Cardiac muscle cell (in vitro differentiated cells and primary cell): ENCODE measurements at regions not wholly inside any gene's neighbourhood (a gene's known extent, or its start where the extent isn't known, plus 50 kb on each side); places are given as distances from the start of the nearest gene placed in this dataset.

ENCODE experiments used
- DNase-seq, 2 donors: peaks; one replicate each; pipeline versions ENCODE4 v3.0.0 to v3.0.0-alpha.2; 2010 to 2017; ENCODE audit warnings: low read depth in 1 of 2, low spot score in 1 of 2
- H3K27ac ChIP-seq: fragments of 200-600 bp; sonication (generic); 2 replicates; pipeline ENCODE4 v1.5.1; 2016
- H3K27me3 ChIP-seq: fragments of 200-600 bp; sonication (generic); 2 replicates; pipeline ENCODE4 v1.6.0; 2016; ENCODE audit warnings: control low read depth
- H3K36me3 ChIP-seq: fragments of 200-600 bp; sonication (generic); 2 replicates; pipeline ENCODE4 v1.5.1; 2016; ENCODE audit warnings: control low read depth
- H3K4me1 ChIP-seq: fragments of 200-600 bp; sonication (generic); 2 replicates; pipeline ENCODE4 v1.8.1; 2017; ENCODE audit warnings: low read depth, mild to moderate bottlenecking, mixed run types
- H3K4me3 ChIP-seq: fragments of 200-600 bp; sonication (generic); 2 replicates; pipeline ENCODE4 v1.5.1; 2016; ENCODE audit warnings: mild to moderate bottlenecking
- H3K9me3 ChIP-seq: fragments of 200-600 bp; sonication (generic); 2 replicates; pipeline ENCODE4 v1.5.1; 2017; ENCODE audit warnings: low read depth, mild to moderate bottlenecking, control low read depth
- CTCF ChIP-seq: IDR thresholded peaks from 2 replicates; pipeline ENCODE4 v1.5.1; 2012; ENCODE audit warnings: low read depth, mild to moderate bottlenecking, low read length

- Histone ChIP-seq H3K27me3 (no peaks in the 10 kb centered on the region), H3K9me3 (no peaks in the 10 kb centered on the region), H3K4me3 (no peak overlapping the region), H3K36me3 (no peaks in the 10 kb centered on the region), H3K27ac (no peak overlapping the region), H3K4me1 (no peaks in the 10 kb centered on the region)
- no peak for TF ChIP-seq CTCF
- DNase-seq = no peak
Observed at GRCh38 chr3:180267202-180267843, 230.6 kb upstream of the PEX5L start.

GRCh38 chr3:180274536-180274935, 237.8 kb upstream of the PEX5L start:
- no peak for DNase-seq
- H3K27me3 ChIP-seq = no peaks in the 10 kb centered on the region
- H3K4me1 ChIP-seq = no peaks in the 10 kb centered on the region
- H3K27ac ChIP-seq = no peak overlapping the region
- TF ChIP-seq CTCF = no peak
- no peak overlapping the region for H3K4me3 ChIP-seq
- H3K9me3 ChIP-seq = no peaks in the 10 kb centered on the region
- H3K36me3 ChIP-seq = no peaks in the 10 kb centered on the region

GRCh38 chr3:180275176-180275575, 238.4 kb upstream of the PEX5L start:
- no peaks in the 10 kb centered on the region for H3K27me3 ChIP-seq
- no peak overlapping the region for H3K27ac ChIP-seq
- H3K9me3 ChIP-seq = no peaks in the 10 kb centered on the region
- TF ChIP-seq CTCF = no peak
- no peaks in the 10 kb centered on the region for H3K4me1 ChIP-seq
- no peak overlapping the region for H3K4me3 ChIP-seq
- no peak for DNase-seq
- H3K36me3 ChIP-seq = no peaks in the 10 kb centered on the region

- Histone ChIP-seq H3K9me3 (no peaks in the 10 kb centered on the region), H3K4me1 (no peaks in the 10 kb centered on the region), H3K27me3 (no peaks in the 10 kb centered on the region), H3K36me3 (no peaks in the 10 kb centered on the region), H3K27ac (no peak overlapping the region), H3K4me3 (no peak overlapping the region)
- TF ChIP-seq CTCF = no peak
- no peak for DNase-seq
Observed at GRCh38 chr3:180277041-180277440, 240.3 kb upstream of the PEX5L start.

GRCh38 chr3:180278583-180279188, 241.9 kb upstream of the PEX5L start:
- H3K36me3 ChIP-seq = no peaks in the 10 kb centered on the region
- DNase-seq = no peak
- no peak overlapping the region for H3K4me3 ChIP-seq
- no peak overlapping the region for H3K27ac ChIP-seq
- H3K27me3 ChIP-seq = no peaks in the 10 kb centered on the region
- no peaks in the 10 kb centered on the region for H3K9me3 ChIP-seq
- no peaks in the 10 kb centered on the region for H3K4me1 ChIP-seq
- TF ChIP-seq CTCF = no peak
